HUES48 (cell line): ENCODE measurements at regions not wholly inside any gene's neighbourhood (a gene's known extent, or its start where the extent isn't known, plus 50 kb on each side); places are given as distances from the start of the nearest gene placed in this dataset.

ENCODE experiments used
- H3K27ac ChIP-seq: one replicate; pipeline ENCODE4 v1.7.0; 2013; ENCODE audit warnings: low read depth, low read length, inconsistent platforms
- H3K27me3 ChIP-seq: 2 replicates; pipeline ENCODE4 v1.6.1; 2013; ENCODE audit warnings: mild to moderate bottlenecking, low read length; ENCODE audit not compliant: control insufficient read depth, insufficient read depth
- H3K36me3 ChIP-seq: 2 replicates; pipeline ENCODE4 v1.6.1; 2013; ENCODE audit warnings: low read length; ENCODE audit not compliant: control insufficient read depth, insufficient read depth
- H3K4me1 ChIP-seq: 2 replicates; pipeline ENCODE4 v1.6.1; 2013; ENCODE audit warnings: mild to moderate bottlenecking, low read length; ENCODE audit not compliant: control insufficient read depth, insufficient read depth
- H3K4me3 ChIP-seq: 2 replicates; pipeline ENCODE4 v1.5.1; 2013; ENCODE audit warnings: mild to moderate bottlenecking, low read depth, low read length
- H3K9ac ChIP-seq: 2 replicates; pipeline ENCODE4 v1.6.1; 2013; ENCODE audit warnings: mild to moderate bottlenecking, low read depth, low read length, moderate library complexity
- H3K9me3 ChIP-seq: 2 replicates; pipeline ENCODE4 v1.6.1; 2013; ENCODE audit warnings: low read length; ENCODE audit not compliant: control insufficient read depth, insufficient read depth

DNA sequence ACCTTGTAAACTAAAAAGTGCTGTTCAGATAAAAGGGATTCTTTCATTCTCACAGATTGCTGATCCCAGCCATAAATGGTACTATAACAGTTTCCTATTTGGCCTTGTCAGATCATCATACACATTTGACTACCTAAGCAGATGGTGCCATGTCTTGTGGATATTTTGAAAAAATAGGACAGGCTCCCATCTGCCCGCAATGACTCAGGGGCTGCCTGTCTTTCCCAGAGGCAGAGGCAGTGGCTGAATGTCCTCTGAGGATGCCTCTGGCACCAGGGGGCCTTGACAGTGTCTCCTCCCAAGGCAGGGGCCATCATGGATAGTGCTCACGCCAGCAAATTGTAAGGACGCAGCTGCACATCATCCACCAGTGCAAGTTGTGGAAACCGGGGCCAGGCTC is 323.0 kb upstream of the PODXL start:
- Histone ChIP-seq H3K4me3 (no peak overlapping the region), H3K9me3 (no peaks in the 10 kb centered on the region), H3K9ac (no peak overlapping the region), H3K27ac (no peak overlapping the region), H3K36me3 (no peaks in the 10 kb centered on the region), H3K4me1 (peaks cover 2% of the 10 kb centered on the region; the same call in 1 of the 2 replicates), H3K27me3 (no peaks in the 10 kb centered on the region)

DNA sequence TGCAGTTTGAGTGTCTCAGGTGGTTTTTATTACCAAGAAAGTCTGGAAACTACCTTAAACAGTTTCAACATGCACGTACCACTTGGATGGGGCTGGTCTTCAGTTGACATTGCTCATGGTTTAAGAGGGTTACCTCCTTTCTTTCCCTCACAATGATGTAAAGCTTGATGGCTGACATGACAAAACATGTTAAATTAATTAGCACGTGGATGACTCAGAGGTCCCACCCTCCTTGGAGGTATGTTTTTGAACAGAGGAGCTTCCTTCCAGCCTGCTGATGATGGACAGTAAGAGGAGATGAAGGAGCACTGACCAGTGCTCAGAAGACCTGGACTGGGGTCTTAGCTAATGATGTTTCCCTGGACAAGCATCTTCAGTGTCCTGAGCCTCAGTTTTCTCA is 322.3 kb upstream of the PODXL start:
- no peaks in the 10 kb centered on the region for H3K4me1 ChIP-seq
- H3K27ac ChIP-seq: no peak overlapping the region
- no peaks in the 10 kb centered on the region for H3K36me3 ChIP-seq
- H3K4me3 ChIP-seq: no peak overlapping the region
- no peaks in the 10 kb centered on the region for H3K9me3 ChIP-seq
- H3K27me3 ChIP-seq: no peaks in the 10 kb centered on the region
- no peak overlapping the region for H3K9ac ChIP-seq

DNA sequence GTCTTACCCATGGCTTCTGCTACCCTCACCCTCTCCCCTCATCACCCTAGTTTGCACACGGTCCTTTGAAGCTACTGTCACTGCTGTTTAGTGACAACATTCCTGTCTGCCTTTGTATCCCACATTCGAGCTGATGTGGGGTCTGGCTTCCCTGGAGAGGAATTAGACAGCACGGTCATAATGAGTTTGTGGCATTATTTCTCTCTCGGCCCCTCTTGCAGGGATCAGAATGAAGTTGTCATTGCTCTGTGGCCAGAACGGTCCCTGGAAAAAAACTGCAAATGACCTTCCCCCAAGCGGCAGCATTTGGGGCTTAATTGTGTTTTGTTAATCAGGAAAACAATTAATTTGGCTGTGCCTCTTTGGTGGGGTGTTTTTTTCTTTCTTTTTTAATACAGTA is 317.2 kb upstream of the PODXL start:
- Histone ChIP-seq H3K27ac (no peak overlapping the region), H3K9ac (no peak overlapping the region), H3K27me3 (no peaks in the 10 kb centered on the region; the same call in 1 of the 2 replicates), H3K36me3 (no peaks in the 10 kb centered on the region), H3K9me3 (no peaks in the 10 kb centered on the region), H3K4me3 (no peak overlapping the region), H3K4me1 (no peaks in the 10 kb centered on the region)

DNA sequence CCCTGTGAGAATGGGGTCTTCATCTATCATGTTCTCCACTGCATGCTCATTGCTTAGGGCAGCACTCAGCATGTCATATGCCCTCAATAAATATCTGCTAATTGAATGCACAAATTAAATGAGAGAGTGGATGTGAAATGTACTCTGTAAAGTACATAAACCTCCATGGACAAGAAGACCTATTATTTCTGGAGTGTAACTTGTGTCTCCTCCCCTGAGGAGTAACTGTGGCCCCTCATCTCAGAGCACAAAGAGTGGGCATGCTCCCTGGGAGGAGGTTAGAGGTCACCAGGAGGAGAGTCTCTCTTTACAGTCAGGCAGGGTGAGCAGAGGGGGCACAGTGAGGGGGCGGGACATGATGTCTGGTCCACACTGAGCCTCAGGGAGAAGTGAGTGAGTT is 313.6 kb upstream of the PODXL start:
- Histone ChIP-seq H3K27ac (no peak overlapping the region), H3K36me3 (no peaks in the 10 kb centered on the region), H3K27me3 (no peaks in the 10 kb centered on the region; the same call in 1 of the 2 replicates), H3K9me3 (no peaks in the 10 kb centered on the region), H3K4me1 (no peaks in the 10 kb centered on the region), H3K9ac (no peak overlapping the region), H3K4me3 (no peak overlapping the region)

DNA sequence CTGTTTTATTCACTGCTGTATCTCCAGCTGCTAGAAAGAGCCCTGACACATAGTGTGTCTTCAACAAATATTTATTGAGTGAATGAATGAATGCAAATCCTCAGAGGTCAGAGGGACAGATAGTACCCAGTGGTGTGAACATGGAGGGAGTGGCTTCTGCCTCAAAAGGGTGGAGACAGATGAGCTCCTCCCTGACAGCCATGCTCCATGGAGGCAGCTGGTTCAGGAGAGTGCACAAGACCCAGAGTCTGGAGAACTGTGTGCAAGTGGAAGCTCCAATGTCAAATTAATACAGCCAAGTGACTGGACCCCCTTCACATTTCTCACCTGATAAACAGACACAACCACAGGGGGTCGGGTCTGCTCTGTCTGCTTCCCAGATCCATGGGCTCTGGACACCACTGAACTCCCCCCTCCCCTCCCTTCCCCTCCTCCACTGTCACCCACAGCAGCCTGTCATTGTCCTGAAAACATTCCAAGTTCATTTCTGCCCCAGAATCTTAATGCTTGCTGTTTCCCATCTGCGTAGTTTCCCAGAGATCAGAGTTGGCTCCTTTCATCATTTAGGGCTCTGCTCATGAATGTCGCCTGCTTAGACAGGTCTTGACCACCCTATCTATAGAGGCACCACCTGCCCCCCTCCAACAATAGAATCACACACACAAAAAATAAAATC is 312.9 kb upstream of the PODXL start:
- H3K27me3 ChIP-seq: no peaks in the 10 kb centered on the region; the same call in 1 of the 2 replicates
- no peak overlapping the region for H3K9ac ChIP-seq
- no peaks in the 10 kb centered on the region for H3K36me3 ChIP-seq
- H3K4me1 ChIP-seq: no peaks in the 10 kb centered on the region
- no peak overlapping the region for H3K27ac ChIP-seq
- H3K9me3 ChIP-seq: no peaks in the 10 kb centered on the region
- H3K4me3 ChIP-seq: no peak overlapping the region

DNA sequence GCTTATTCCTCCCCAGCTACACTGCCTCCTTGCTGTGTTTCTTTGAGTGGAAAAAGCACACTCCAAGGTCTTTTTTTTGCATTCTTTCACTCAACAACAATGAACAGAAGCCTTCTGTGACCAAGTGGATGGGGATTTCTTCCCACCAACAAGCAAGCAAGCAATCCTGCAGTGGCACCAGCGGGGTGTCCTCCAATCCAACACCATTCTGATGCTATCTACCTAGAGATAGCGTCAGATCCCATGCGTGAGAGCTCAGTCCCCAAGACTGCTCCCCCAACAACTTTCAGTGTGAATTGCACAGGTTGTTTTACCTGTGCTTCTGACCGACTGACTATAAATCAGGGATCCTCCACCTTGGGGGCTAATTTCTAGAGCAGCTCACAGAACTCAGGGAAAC is 311.0 kb upstream of the PODXL start:
- H3K27me3 ChIP-seq: no peaks in the 10 kb centered on the region; the same call in 1 of the 2 replicates
- no peak overlapping the region for H3K4me3 ChIP-seq
- H3K4me1 ChIP-seq: no peaks in the 10 kb centered on the region
- no peaks in the 10 kb centered on the region for H3K9me3 ChIP-seq
- no peak overlapping the region for H3K27ac ChIP-seq
- H3K36me3 ChIP-seq: no peaks in the 10 kb centered on the region
- H3K9ac ChIP-seq: no peak overlapping the region

DNA sequence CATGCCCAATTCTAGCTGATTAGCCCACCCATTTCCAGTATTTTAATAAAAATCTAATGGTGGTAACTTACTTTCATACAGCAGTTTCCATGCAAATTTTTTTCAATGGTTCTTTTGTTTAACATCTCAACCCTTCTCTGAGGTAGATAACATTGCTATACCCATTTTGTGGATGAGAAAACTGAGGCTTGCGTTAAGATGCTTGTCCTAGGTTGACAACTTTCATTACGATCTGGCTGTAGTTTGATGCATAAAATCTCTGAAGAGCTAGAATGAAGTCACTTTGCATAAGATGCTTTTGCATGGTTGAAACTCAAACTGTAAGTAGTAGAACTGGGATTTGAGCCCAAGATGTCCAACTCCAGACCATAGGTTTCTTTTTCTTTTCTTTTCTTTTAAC is 309.5 kb upstream of the PODXL start:
- Histone ChIP-seq H3K4me1 (peaks cover 6% of the 10 kb centered on the region; the same call in 1 of the 2 replicates), H3K27ac (no peak overlapping the region), H3K9ac (no peak overlapping the region), H3K4me3 (no peak overlapping the region), H3K27me3 (no peaks in the 10 kb centered on the region; the same call in 1 of the 2 replicates), H3K9me3 (no peaks in the 10 kb centered on the region), H3K36me3 (no peaks in the 10 kb centered on the region)

DNA sequence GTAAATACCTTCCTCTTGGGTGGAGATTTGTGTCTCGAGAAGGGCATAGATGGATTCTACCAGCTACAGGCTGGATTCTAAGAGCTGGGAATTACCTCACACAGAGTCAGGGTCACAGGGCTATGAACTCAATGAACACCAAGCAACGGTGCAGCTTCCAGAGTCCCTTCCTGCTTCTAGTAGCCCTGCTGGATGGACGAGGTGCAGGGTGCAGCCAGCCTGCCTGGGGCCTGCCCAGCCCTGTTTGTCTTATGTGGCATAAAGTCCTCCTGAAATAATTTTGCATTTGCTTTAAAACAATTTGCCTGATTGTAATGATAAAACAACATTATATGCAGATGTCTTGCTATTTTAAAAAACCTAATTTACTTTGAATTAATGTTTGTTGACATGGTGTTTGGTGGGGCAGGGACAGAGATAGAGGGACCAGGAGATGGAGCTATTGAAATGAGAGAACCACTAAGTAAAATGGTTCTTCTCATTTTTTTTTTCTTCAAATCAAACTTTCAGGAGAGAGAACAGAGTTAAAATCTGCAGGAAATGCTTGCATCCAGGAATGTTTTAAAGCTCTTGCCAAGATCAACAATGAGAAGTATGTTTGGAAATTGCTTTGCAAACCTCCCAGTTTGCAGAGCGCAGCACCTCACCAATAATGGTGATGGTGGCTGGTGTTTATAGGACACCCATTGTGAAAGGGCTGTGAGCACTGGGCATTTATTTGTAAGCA is 305.4 kb upstream of the PODXL start:
- H3K9me3 ChIP-seq: no peaks in the 10 kb centered on the region
- no peaks in the 10 kb centered on the region for H3K36me3 ChIP-seq
- H3K27ac ChIP-seq: no peak overlapping the region
- H3K27me3 ChIP-seq: no peaks in the 10 kb centered on the region
- peaks cover 6% of the 10 kb centered on the region; the same call in 1 of the 2 replicates for H3K4me1 ChIP-seq
- H3K9ac ChIP-seq: no peak overlapping the region
- no peak overlapping the region for H3K4me3 ChIP-seq

DNA sequence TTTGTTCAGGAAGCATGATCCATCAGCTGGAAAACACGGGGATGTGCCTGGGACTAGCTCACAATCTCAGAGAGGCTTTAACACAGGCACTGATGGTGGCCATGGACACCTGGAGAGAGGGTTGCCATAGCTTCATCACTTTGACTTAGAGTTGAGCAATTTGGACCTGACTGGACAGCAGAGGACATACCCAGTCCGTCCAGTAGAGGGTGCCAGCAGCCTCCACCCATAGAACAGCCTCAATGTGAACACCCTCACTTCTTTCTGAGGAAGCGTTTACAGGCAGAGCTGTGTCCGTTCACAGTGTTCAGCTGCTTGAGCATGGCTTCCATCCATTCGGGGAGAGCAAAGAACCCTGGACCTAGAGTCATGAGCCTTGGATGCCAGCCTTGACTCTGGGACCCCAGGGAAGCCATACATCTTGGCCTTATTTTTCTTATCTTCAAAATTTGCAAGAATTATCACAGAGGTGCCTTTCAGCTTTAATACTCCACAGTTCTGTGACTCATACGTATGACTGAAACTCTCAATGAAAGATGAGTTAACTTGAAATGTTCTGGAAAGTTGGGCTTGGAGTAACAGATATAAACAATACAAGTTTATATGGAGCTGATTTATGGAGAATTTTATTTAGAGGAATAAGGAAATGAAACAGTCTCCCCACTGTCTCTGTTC is 302.9 kb upstream of the PODXL start:
- Histone ChIP-seq H3K4me1 (peaks cover 6% of the 10 kb centered on the region; the same call in 1 of the 2 replicates), H3K27ac (no peak overlapping the region), H3K4me3 (no peak overlapping the region)

DNA sequence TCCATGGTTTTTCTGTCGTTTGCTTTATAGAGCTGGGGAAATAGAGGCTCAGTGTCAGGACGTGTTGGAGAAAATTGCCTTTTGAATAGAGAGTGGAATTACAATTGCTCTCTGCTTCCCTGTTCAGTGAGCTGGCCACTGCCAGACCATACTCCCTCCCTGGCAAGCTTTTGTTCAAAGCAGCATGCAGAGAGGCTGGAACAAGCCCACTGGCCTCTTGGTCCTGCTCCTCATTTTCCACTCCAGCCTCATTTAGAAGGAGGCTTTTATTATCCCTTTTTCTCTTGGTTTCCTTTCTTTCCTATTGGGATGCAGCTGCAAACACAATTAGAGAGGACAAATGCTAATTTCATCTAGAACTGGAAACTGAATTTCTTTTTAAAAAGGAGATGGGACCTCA is 302.2 kb upstream of the PODXL start:
- peaks cover 6% of the 10 kb centered on the region; the same call in 1 of the 2 replicates for H3K4me1 ChIP-seq
- no peaks in the 10 kb centered on the region for H3K27me3 ChIP-seq
- no peak overlapping the region for H3K9ac ChIP-seq
- H3K36me3 ChIP-seq: no peaks in the 10 kb centered on the region
- H3K4me3 ChIP-seq: no peak overlapping the region
- H3K27ac ChIP-seq: no peak overlapping the region
- H3K9me3 ChIP-seq: no peaks in the 10 kb centered on the region

More for the DNA sequence above, 302.9 kb upstream of the PODXL start:
- H3K9ac ChIP-seq: no peak overlapping the region
- no peaks in the 10 kb centered on the region for H3K9me3 ChIP-seq
- H3K36me3 ChIP-seq: no peaks in the 10 kb centered on the region
- no peaks in the 10 kb centered on the region for H3K27me3 ChIP-seq

DNA sequence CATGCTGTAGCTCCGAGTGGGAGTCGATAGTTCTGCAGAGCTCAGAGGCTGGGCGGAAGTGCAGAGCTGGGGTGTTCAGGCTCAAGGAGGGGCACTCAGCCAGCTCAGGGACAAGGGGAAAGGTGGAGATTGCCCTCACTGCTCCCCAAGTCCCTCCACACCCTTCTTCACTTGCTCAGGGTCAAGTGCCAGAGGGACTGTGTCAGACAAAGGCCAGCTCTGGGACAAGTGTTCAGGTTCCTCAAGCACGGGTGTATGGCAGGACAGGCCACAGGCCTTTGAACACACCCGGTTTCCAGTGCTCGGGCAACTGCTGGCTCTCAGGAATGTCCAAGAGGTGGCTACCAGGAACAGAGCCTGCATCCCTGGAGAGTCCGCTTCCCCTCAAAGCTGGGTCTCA is 293.0 kb upstream of the PODXL start:
- H3K9ac ChIP-seq: no peak overlapping the region
- no peak overlapping the region for H3K4me3 ChIP-seq
- H3K4me1 ChIP-seq: no peaks in the 10 kb centered on the region
- no peaks in the 10 kb centered on the region for H3K27me3 ChIP-seq
- no peak overlapping the region for H3K27ac ChIP-seq
- H3K36me3 ChIP-seq: no peaks in the 10 kb centered on the region
- H3K9me3 ChIP-seq: no peaks in the 10 kb centered on the region
